Left hindlimb (tissue), 1 donor: ENCODE measurements at regions not wholly inside any gene's neighbourhood (a gene's known extent, or its start where the extent isn't known, plus 50 kb on each side); places are given as distances from the start of the nearest gene placed in this dataset.
"Not testable (repeated sequence)": the region's sequence is repeated elsewhere in the genome, so short reads cannot be mapped to it uniquely, and the experiment has no call there.

Experiments used
- DNase-seq: peaks from one replicate; pipeline ENCODE4 v3.0.0-alpha.2; 2018

- no peak for DNase-seq
Measured at GRCh38 chr22:44650806-44651205, 51.2 kb upstream of the PRR5 start.

- DNase-seq = peak; percentile 52
Measured at GRCh38 chr22:44648821-44649565, 53.0 kb upstream of the PRR5 start.

- DNase-seq = peak; percentile 41
Measured at GRCh38 chr22:44648085-44648820, 53.8 kb upstream of the PRR5 start.

GRCh38 chr22:44647141-44647540 is 54.9 kb upstream of the PRR5 start:
- DNase-seq = no peak

- DNase-seq = peak; percentile 21
Measured at GRCh38 chr22:44646668-44647067, 55.3 kb upstream of the PRR5 start.

GRCh38 chr22:44646141-44646540 is 55.9 kb upstream of the PRR5 start:
- no peak for DNase-seq

- peak; percentile 23 for DNase-seq
Measured at GRCh38 chr22:44645531-44645930, 56.5 kb upstream of the PRR5 start.

GRCh38 chr22:44645083-44645482 is 56.9 kb upstream of the PRR5 start:
- DNase-seq = no peak

GRCh38 chr22:44643526-44644101 is 58.4 kb upstream of the PRR5 start:
- DNase-seq = not testable (repeated sequence)

- peak; percentile 25 for DNase-seq
Measured at GRCh38 chr22:44642096-44642644, 59.8 kb upstream of the PRR5 start.

- DNase-seq = no peak
Measured at GRCh38 chr22:44640618-44641155, 61.3 kb upstream of the PRR5 start.

GRCh38 chr22:44639891-44640617 is 62.0 kb upstream of the PRR5 start:
- peak; percentile 68 for DNase-seq

GRCh38 chr22:44638971-44639760 is 62.8 kb upstream of the PRR5 start:
- peak; percentile 87 for DNase-seq

- not testable (repeated sequence) for DNase-seq
Measured at GRCh38 chr22:44636502-44637206, 65.3 kb upstream of the PRR5 start.

GRCh38 chr22:44635567-44635966 is 66.4 kb upstream of the PRR5 start:
- not testable (repeated sequence) for DNase-seq

- DNase-seq = peak; percentile 35
Measured at GRCh38 chr22:44634426-44635321, 67.3 kb upstream of the PRR5 start.

- DNase-seq = no peak
Measured at GRCh38 chr22:44633647-44634046, 68.4 kb upstream of the PRR5 start.

GRCh38 chr22:44632541-44633396 is 69.2 kb upstream of the PRR5 start:
- peak; percentile 20 for DNase-seq

GRCh38 chr22:44630826-44631225 is 71.2 kb upstream of the PRR5 start:
- peak; percentile 24 for DNase-seq
